ENCODE measurements at regions not wholly inside any gene's neighbourhood (a gene's known extent, or its start where the extent isn't known, plus 50 kb on each side); places are given as distances from the start of the nearest gene placed in this dataset.
"Not testable (repeated sequence)": the region's sequence is repeated elsewhere in the genome, so short reads cannot be mapped to it uniquely, and the experiment has no call there.

DNA sequence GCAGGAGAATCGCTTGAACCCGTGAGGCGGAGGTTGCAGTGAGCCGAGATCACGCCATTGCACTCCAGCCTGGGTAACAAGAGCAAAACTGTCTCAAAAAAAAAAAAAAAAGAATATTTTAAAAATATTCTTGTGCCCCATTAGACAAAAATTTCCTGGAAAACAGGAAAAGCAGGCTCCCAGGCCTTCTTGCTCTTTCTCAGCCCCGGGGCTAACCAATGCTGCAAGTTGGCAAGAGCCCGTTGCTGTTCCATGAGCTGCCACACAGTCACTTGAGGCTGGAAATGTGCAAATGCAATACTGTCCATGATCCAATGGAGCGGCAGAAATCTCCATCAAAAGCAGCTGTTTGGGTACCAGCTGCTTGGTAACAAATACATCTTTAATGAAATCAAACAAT is 994.7 kb downstream of the VRK1 start:
- no peak for DNase-seq (ENCODE audit: low spot score)

DNA sequence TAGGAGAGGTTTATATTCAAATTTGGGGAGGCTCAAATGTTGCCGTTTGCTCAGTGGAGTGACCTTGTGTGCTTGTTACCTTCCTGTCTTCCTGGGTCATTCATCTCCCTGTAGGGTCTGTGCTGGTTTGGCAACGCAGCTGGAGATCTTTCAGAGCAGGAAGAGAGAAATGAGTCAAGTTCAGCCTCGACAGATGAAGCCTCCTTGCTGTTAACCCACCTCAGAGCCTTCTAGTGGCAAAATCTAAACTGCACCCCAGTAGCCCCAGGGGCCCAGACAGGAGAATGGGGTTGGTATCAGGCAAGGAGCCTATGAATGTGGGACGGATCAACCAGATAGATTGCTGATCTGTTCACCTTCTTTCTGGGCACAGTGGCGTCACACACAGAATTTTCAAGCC is 999.3 kb downstream of the VRK1 start:
- DNase-seq (ENCODE audit: low spot score), result no peak

DNA sequence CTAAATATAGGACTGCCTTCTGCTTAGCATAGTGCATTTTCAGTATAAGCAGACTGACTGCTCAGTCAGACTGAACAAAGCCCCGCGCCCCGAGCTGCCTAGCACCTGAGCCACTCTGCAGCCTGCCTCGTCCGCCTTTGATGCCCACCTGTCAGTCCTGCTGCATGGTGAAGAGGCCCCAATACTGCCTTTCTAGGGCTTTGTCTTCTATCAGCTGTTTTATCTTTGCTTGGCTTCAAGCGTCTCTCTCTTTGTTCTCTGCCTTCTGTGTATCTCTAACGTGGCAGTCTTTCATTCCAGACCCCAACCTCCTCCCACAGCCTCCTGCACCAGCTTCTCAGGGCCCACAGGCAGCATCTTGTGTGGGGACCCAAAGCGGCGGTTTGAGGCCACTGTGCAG is 1001.0 kb downstream of the VRK1 start:
- DNase-seq (ENCODE audit: low spot score), result no peak

GRCh38 chr14:97802430-97803373 is 1005.5 kb downstream of the VRK1 start:
- DNase-seq (ENCODE audit: low spot score), result no peak

DNA sequence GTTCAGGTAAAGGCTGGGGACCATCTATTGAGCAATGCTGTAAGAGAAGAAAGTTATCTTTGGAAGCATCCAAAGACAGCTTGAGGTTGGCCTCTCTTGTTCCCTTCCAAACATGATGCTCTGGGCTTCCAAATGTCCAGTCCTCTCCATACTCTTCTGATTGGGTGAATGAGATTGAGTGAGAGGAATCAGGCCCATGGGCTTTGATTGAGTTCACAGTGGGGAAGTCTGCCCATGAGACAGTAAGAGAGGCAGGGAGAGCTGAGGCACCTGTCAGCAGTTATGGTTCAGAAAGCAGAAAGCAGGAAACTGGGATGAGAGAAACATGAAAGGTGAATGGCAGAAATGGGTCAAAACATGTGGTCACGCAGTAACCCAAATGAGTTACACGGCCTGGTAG is 1006.9 kb downstream of the VRK1 start:
- DNase-seq (ENCODE audit: low spot score), result no peak

- no peak for DNase-seq (ENCODE audit: low spot score)
These were observed 1009.7 kb downstream of the VRK1 start for GRCh38 chr14:97806891-97807290.

GRCh38 chr14:97808541-97808940 is 1011.4 kb downstream of the VRK1 start:
- not testable (repeated sequence) for DNase-seq (ENCODE audit: low spot score)

DNA sequence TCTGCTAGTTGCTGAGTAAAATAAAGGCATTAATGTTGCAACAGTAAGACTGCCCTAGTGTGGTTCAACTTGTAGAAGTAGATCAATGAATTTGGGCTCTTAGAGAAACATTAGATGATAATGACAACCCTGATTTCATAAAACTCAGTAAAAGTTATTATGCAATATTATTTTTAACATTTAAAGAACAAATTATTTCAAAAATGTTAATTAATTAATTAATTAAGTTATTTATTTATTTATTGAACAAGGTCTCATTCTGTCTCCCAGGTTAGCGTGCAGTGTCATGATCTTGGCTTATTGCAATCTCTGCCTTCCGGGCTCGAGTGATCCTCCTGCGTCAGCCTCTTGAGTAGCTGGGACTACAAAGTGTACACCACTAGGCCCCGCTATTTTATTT is 1016.4 kb downstream of the VRK1 start:
- no peak for DNase-seq (ENCODE audit: low spot score)

DNA sequence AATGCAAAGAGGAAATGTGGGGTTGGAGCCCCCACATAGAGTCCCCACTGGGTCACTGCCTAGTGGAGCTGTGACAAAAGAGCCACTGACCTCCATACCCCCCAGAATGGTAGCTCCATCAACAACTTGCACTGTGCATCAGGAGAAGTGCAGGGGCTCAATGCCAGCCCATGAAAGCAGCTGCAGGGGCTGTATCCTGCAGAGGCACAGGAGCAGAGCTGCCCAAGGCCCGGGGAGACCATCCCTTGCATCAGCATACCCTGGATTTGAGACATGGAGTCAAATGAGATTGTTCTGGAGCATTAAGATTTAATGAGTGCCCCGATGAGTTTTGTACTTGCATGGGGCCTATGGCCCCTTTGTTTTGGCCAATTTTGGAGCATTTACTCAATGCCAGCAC is 1023.6 kb downstream of the VRK1 start:
- DNase-seq (ENCODE audit: low spot score), result no peak

- no peak for DNase-seq (ENCODE audit: low spot score)
These were observed 1027.0 kb downstream of the VRK1 start for GRCh38 chr14:97824218-97824617.

DNA sequence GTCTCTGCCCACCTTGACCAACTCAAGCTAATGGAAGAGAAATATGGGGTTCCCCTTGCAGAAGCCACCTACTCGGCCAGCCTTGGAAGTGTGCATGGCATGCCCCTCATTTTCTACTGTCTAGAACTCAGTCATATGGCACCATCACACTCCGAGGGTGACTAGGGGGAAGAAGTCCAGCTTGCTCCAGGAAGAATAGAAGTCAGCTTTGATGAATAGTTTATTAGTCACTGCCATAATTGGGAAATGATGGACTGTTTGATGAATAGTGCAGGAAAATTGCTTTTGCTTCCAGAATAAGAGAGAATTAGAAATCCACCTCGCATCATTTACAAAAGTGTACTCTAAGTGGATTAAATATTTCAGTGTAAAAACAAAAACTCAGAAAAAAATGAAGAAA is 1030.6 kb downstream of the VRK1 start:
- DNase-seq (ENCODE audit: low spot score), result no peak

GRCh38 chr14:97832776-97833175 is 1035.6 kb downstream of the VRK1 start:
- DNase-seq (ENCODE audit: low spot score), result no peak

- DNase-seq (ENCODE audit: low spot score), result no peak
These were observed 1041.8 kb downstream of the VRK1 start for GRCh38 chr14:97838986-97839385.

DNA sequence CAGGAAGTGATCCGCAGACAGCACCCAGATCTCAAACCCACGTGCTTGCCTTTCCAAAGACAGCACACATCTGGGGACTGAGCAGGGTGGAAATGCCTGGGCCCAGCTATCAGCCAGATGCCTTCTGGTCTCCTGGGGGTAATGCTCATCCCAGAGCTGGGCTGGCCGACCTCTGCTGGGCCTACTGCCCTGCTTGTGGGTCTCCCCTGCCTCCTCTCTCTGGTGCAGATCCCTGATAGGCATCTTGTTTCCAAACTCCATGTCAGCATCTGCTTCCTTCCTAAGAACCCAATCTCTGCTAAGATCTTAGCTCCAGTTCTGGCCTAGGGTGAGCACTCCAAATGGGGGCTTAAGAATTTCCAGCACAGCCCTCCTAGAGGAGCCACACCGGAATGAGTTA is 1043.0 kb downstream of the VRK1 start:
- no peak for DNase-seq (ENCODE audit: low spot score)

DNA sequence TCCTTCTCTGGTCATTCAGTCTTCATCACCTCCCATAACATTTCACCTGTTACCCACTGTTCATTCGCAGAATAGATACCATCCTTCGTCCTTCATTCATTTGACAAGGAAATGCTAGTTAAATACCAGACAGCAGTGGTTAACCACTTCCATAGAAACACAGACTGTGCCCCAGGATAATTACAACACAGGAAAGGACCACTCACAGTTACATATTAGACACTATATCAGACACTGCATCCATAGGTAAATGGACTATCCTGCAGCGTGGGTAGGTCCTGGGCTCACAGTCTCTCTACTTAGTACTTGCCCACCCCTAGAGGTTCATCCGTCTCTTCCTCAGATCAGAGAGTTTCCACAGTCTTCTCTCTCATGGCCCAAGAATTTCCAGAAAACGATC is 1044.6 kb downstream of the VRK1 start:
- DNase-seq (ENCODE audit: low spot score), result no peak

DNA sequence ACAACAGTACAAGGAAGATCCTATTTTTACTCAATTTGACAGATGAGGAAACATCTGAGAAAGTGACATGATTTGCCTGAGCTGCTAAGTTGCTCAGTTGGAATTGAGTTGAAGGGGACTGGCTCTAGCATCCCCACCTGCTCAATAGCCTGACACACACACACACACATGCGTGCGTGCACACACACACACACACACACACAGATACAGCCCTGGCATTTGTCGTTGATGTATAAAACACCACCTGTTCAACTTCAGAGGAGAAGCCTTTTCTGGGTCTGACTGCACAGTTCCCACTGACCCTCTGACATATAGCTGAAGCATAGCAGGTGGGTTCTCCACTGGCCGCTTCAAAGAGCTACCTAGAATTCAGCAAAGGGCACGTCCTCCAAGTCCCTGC is 1045.9 kb downstream of the VRK1 start:
- DNase-seq (ENCODE audit: low spot score), result no peak

- no peak for DNase-seq (ENCODE audit: low spot score)
These were observed 1046.9 kb downstream of the VRK1 start for GRCh38 chr14:97844042-97844441.

GRCh38 chr14:97846156-97846555 is 1049.0 kb downstream of the VRK1 start:
- DNase-seq (ENCODE audit: low spot score), result no peak

- DNase-seq (ENCODE audit: low spot score), result no peak
These were observed 1051.3 kb downstream of the VRK1 start for GRCh38 chr14:97848317-97848980.

DNA sequence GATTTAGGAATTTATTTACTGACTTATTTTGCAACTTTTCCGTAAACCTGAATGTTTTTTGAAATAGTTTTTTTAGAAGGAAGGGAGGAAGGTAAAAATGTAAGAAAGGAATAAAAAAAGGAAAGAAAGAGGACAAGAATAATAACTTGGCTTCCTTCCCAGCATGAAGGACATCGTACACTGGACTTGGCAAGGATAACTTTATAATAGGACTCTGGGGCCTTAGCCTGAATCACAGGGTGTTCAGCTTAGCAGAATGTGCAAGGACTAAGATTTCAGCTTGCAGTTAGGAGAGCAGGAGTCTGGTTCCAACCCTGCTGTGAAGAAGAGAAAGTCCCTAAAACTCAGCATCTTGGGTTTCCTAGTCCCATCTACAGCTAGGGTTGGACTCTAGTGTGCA is 1053.3 kb downstream of the VRK1 start:
- no peak for DNase-seq (ENCODE audit: low spot score)

GRCh38 chr14:97850886-97851285 is 1053.7 kb downstream of the VRK1 start:
- DNase-seq (ENCODE audit: low spot score), result no peak

GRCh38 chr14:97851428-97851995 is 1054.3 kb downstream of the VRK1 start:
- no peak for DNase-seq (ENCODE audit: low spot score)

DNA sequence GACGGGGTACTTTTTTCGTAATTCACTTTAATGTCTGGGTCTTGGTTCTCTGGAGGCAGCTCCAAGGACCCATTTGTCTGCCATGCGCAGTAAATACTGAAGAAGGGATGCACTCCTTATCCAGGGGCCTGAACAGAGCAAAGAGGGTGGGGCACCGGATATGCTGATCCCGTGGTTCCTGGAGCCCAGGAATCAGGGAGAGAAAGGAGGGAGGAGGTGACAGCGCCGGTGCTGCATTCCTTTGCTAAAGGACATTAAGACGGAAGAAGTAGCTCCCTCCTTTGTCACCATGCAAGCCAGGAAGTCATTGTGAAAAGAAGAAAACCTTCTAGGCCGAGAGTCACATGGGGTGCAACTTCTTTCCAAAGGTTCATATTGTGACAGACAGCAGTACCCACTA is 1057.7 kb downstream of the VRK1 start:
- no peak for DNase-seq (ENCODE audit: low spot score)

Measured in ureter (tissue), 1 donor.